ENCODE measurements at regions not wholly inside any gene's neighbourhood (a gene's known extent, or its start where the extent isn't known, plus 50 kb on each side); places are given as distances from the start of the nearest gene placed in this dataset.
"Not testable (repeated sequence)": the region's sequence is repeated elsewhere in the genome, so short reads cannot be mapped to it uniquely, and the experiment has no call there.

DNA sequence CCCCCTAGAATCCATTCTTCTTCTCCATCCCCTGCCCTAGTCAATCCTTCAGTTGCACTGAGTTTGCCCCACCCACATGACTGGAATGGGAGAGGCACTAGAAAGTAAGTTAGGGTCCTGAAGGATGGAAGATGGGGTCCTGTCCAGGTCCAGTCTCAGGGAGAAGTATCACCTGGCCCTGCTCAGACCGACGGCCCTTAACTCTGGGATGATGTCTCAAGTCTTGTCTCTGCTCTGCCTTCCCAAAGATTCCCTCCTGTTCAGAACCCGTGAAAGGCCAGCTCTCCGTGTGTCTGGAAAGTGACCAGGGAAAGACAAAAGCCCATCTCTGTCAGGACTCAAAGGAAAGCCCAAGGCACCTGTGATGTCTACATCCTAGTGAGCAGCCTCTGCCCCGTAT is 88.8 kb downstream of the OAT start:
- Histone ChIP-seq H3K27me3 (ENCODE audit: insufficient read depth, low read length) (no peaks in the 10 kb centered on the region), H3K9me3 (ENCODE audit: low read depth, low read length) (no peaks in the 10 kb centered on the region), H3K4me1 (ENCODE audit: insufficient read depth, low read length) (peaks cover 12% of the 10 kb centered on the region), H3K4me3 (ENCODE audit: low read length) (no peak overlapping the region)

- no peaks in the 10 kb centered on the region for H3K27me3 ChIP-seq (ENCODE audit: insufficient read depth, low read length)
- H3K4me1 ChIP-seq (ENCODE audit: insufficient read depth, low read length), result peaks cover 12% of the 10 kb centered on the region
- no peak overlapping the region for H3K4me3 ChIP-seq (ENCODE audit: low read length)
- no peaks in the 10 kb centered on the region for H3K9me3 ChIP-seq (ENCODE audit: low read depth, low read length)
Measured at GRCh38 chr10:124329362-124329761, 89.4 kb downstream of the OAT start.

DNA sequence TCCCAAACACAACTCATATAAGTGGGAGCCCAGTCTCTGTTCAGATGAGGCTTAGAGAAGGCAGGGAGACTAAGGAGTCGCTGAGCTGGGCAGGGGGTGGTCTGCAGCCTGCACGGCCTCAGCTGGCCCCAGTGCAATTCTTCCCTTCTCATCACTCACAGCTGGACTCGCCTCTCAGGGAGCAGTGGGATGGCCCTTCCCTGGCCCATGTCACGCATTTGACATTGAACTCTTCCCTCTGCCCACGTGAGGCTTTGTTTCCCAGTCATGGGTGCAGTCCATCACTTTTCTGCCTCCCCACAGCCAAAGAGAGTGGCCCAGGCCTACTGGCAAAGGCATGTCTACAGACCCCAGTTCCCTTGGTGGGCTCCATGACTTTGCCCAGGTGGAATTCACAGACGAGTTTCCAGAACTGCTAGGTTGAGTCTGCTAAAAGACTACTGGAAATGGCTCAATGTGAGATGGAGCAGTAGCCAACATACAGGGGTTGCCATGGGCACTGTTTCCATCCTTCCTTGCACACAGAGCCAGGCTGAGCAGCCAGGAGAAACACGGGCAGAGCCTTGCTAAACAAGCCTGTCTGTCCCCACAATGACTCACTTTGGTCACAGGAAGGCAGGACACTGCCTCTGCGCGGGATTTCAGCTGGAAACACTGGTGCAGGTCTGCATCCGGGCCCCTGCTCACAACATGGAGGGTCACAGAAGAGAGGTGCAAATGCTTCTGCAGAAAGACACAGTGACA is 90.1 kb downstream of the OAT start:
- Histone ChIP-seq H3K27me3 (ENCODE audit: insufficient read depth, low read length) (no peaks in the 10 kb centered on the region), H3K4me1 (ENCODE audit: insufficient read depth, low read length) (peaks cover 12% of the 10 kb centered on the region), H3K9me3 (ENCODE audit: low read depth, low read length) (no peaks in the 10 kb centered on the region), H3K4me3 (ENCODE audit: low read length) (no peak overlapping the region)

- no peaks in the 10 kb centered on the region for H3K27me3 ChIP-seq (ENCODE audit: insufficient read depth, low read length)
- H3K9me3 ChIP-seq (ENCODE audit: low read depth, low read length), result no peaks in the 10 kb centered on the region
- H3K4me3 ChIP-seq (ENCODE audit: low read length), result no peak overlapping the region
- H3K4me1 ChIP-seq (ENCODE audit: insufficient read depth, low read length), result peaks cover 4% of the 10 kb centered on the region
Measured at GRCh38 chr10:124325998-124326636, 92.6 kb downstream of the OAT start.

GRCh38 chr10:124325633-124325914 is 93.1 kb downstream of the OAT start:
- H3K4me3 ChIP-seq (ENCODE audit: low read length), result no peak overlapping the region
- no peaks in the 10 kb centered on the region for H3K9me3 ChIP-seq (ENCODE audit: low read depth, low read length)
- peaks cover 4% of the 10 kb centered on the region for H3K4me1 ChIP-seq (ENCODE audit: insufficient read depth, low read length)
- no peaks in the 10 kb centered on the region for H3K27me3 ChIP-seq (ENCODE audit: insufficient read depth, low read length)

- no peaks in the 10 kb centered on the region for H3K27me3 ChIP-seq (ENCODE audit: insufficient read depth, low read length)
- H3K4me1 ChIP-seq (ENCODE audit: insufficient read depth, low read length), result peaks cover 4% of the 10 kb centered on the region
- no peaks in the 10 kb centered on the region for H3K9me3 ChIP-seq (ENCODE audit: low read depth, low read length)
- H3K4me3 ChIP-seq (ENCODE audit: low read length), result no peak overlapping the region
Measured at GRCh38 chr10:124324856-124325632, 93.7 kb downstream of the OAT start.

DNA sequence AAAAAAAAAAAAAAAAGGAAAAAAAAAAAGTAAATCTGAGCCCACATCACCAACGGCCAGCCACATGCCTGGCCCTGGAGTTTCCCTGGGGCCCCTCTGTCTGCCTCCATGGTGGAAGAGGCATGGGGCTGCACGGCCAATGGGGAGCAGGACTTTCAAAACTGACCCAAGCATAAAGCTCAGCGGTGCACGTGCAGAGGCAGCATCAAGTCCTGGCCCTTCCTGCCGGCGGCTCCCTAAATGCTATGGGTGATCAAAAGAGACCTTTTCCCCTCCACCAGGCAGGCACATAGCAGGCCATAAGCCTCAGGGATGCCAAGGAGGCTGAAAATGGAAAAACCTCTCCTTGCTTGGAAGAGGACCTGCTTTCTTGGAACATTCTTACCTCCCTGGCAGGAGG is 94.3 kb downstream of the OAT start:
- H3K4me3 ChIP-seq (ENCODE audit: low read length), result no peak overlapping the region
- H3K9me3 ChIP-seq (ENCODE audit: low read depth, low read length), result no peaks in the 10 kb centered on the region
- H3K27me3 ChIP-seq (ENCODE audit: insufficient read depth, low read length), result no peaks in the 10 kb centered on the region
- peaks cover 4% of the 10 kb centered on the region for H3K4me1 ChIP-seq (ENCODE audit: insufficient read depth, low read length)

- Histone ChIP-seq H3K9me3 (ENCODE audit: low read depth, low read length) (no peaks in the 10 kb centered on the region), H3K4me1 (ENCODE audit: insufficient read depth, low read length) (peaks cover 4% of the 10 kb centered on the region), H3K4me3 (ENCODE audit: low read length) (no peak overlapping the region), H3K27me3 (ENCODE audit: insufficient read depth, low read length) (no peaks in the 10 kb centered on the region)
Measured at GRCh38 chr10:124323806-124324205, 94.9 kb downstream of the OAT start.

GRCh38 chr10:124323111-124323725 is 95.5 kb downstream of the OAT start:
- Histone ChIP-seq H3K4me3 (ENCODE audit: low read length) (no peak overlapping the region), H3K27me3 (ENCODE audit: insufficient read depth, low read length) (no peaks in the 10 kb centered on the region), H3K4me1 (ENCODE audit: insufficient read depth, low read length) (peaks cover 4% of the 10 kb centered on the region), H3K9me3 (ENCODE audit: low read depth, low read length) (no peaks in the 10 kb centered on the region)

- Histone ChIP-seq H3K9me3 (ENCODE audit: low read depth, low read length) (no peaks in the 10 kb centered on the region), H3K4me1 (ENCODE audit: insufficient read depth, low read length) (peaks cover 4% of the 10 kb centered on the region), H3K4me3 (ENCODE audit: low read length) (no peak overlapping the region), H3K27me3 (ENCODE audit: insufficient read depth, low read length) (no peaks in the 10 kb centered on the region)
Measured at GRCh38 chr10:124322191-124322980, 96.3 kb downstream of the OAT start.

GRCh38 chr10:124321433-124322089 is 97.2 kb downstream of the OAT start:
- no peak overlapping the region for H3K4me3 ChIP-seq (ENCODE audit: low read length)
- no peaks in the 10 kb centered on the region for H3K9me3 ChIP-seq (ENCODE audit: low read depth, low read length)
- H3K27me3 ChIP-seq (ENCODE audit: insufficient read depth, low read length), result no peaks in the 10 kb centered on the region
- H3K4me1 ChIP-seq (ENCODE audit: insufficient read depth, low read length), result peaks cover 4% of the 10 kb centered on the region

DNA sequence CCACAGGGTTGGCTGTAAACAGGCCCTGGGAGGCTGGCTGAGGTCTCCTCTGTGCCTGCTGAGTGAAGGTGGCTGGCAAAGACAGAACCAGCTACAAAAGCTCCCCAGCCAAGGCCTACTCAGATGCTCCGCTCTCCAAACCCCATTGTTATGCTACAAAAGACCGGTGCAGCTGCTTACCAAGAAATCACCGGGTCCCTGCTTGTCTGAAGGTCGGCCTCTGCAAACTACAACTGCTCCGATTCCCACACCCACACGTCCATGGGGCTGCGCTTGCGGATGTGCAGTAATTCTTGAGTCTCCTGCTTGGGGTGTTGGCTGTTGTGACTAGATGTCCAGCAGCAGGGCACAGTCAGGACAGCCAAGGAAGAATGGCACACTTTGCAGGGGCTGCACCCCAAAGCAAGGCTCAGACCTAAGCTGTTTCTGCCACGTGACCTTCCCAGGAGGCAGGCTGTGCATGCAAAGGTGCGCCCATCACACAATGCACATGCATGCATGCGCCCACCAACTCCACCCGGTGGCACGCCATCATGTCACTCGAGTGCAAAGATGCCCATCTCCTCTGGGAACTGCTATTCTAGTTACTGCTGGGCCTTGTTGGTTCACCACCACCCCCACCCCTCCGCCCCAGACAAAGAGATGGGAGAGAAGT is 97.8 kb downstream of the OAT start:
- Histone ChIP-seq H3K27me3 (ENCODE audit: insufficient read depth, low read length) (no peaks in the 10 kb centered on the region), H3K9me3 (ENCODE audit: low read depth, low read length) (no peaks in the 10 kb centered on the region), H3K4me1 (ENCODE audit: insufficient read depth, low read length) (peaks cover 5% of the 10 kb centered on the region), H3K4me3 (ENCODE audit: low read length) (no peak overlapping the region)

DNA sequence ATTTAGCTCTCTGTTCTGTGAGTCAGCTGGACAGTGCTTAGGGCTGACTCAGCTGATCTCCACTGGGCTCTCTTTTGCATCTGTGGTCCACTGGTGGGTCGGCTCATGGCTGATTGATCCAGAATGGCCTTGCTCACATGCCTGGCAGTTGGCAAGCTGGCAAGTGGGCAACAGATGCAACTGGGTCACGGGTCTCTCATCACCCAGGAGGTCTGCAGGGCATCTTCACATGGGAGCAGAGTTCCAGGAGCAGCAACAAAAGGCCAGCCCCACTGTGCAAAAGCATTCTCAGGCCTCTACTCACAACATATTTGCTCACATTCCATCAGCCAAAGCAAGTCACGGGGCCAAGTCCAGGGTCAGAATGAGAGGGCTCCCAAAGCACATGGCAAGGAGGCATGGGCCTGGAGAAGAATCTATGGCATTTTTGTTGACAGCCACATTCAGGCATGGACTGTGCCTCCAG is 98.8 kb downstream of the OAT start:
- H3K4me3 ChIP-seq (ENCODE audit: low read length), result no peak overlapping the region
- peaks cover 3% of the 10 kb centered on the region for H3K4me1 ChIP-seq (ENCODE audit: insufficient read depth, low read length)
- H3K9me3 ChIP-seq (ENCODE audit: low read depth, low read length), result no peaks in the 10 kb centered on the region
- H3K27me3 ChIP-seq (ENCODE audit: insufficient read depth, low read length), result no peaks in the 10 kb centered on the region

- not testable (repeated sequence) for H3K4me3 ChIP-seq (ENCODE audit: low read length); H3K4me1 ChIP-seq (ENCODE audit: insufficient read depth, low read length); H3K9me3 ChIP-seq (ENCODE audit: low read depth, low read length); H3K27me3 ChIP-seq (ENCODE audit: insufficient read depth, low read length)
Measured at GRCh38 chr10:124319520-124319919, 99.2 kb downstream of the OAT start.

Measured in mononuclear cell (primary cell).